Retinal pigment epithelial cell (primary cell): ENCODE measurements at regions not wholly inside any gene's neighbourhood (a gene's known extent, or its start where the extent isn't known, plus 50 kb on each side); places are given as distances from the start of the nearest gene placed in this dataset.

Experiments
- DNase-seq: peaks from one replicate; pipeline ENCODE4 v3.0.0-alpha.2; 2010; ENCODE audit warnings: low read depth
- H3K4me3 ChIP-seq: 2 replicates; pipeline ENCODE4 v1.5.1; 2011; ENCODE audit warnings: mild to moderate bottlenecking, low read length, control low read depth, moderate library complexity
- CTCF ChIP-seq: conservative IDR thresholded peaks from 2 replicates; pipeline ENCODE4 v1.5.1; 2011; ENCODE audit warnings: low read depth, low read length, control low read depth, inconsistent platforms

GRCh38 chr12:60266381-60266852, 670.6 kb downstream of the SLC16A7 start:
- no peak for TF ChIP-seq CTCF
- H3K4me3 ChIP-seq: no peak overlapping the region
- DNase-seq: peak; percentile 25

GRCh38 chr12:60269611-60270269, 673.9 kb downstream of the SLC16A7 start:
- no peak for TF ChIP-seq CTCF
- no peak overlapping the region for H3K4me3 ChIP-seq
- DNase-seq: no peak

- no peak for TF ChIP-seq CTCF
- no peak for DNase-seq
- H3K4me3 ChIP-seq: no peak overlapping the region
Measured at GRCh38 chr12:60271816-60272215, 676.0 kb downstream of the SLC16A7 start.

GRCh38 chr12:60278209-60278608, 682.4 kb downstream of the SLC16A7 start:
- DNase-seq: no peak
- H3K4me3 ChIP-seq: no peak overlapping the region
- TF ChIP-seq CTCF: no peak

GRCh38 chr12:60279221-60279620, 683.4 kb downstream of the SLC16A7 start:
- TF ChIP-seq CTCF: no peak
- no peak overlapping the region for H3K4me3 ChIP-seq
- DNase-seq: peak; percentile 22

GRCh38 chr12:60281522-60281921, 685.7 kb downstream of the SLC16A7 start:
- DNase-seq: no peak
- H3K4me3 ChIP-seq: no peak overlapping the region
- no peak for TF ChIP-seq CTCF

GRCh38 chr12:60290532-60290931, 694.7 kb downstream of the SLC16A7 start:
- no peak for DNase-seq
- TF ChIP-seq CTCF: no peak

More at GRCh38 chr12:60290532-60290931, 694.7 kb downstream of the SLC16A7 start:
- no peak overlapping the region for H3K4me3 ChIP-seq
